ENCODE measurements at regions not wholly inside any gene's neighbourhood (a gene's known extent, or its start where the extent isn't known, plus 50 kb on each side); places are given as distances from the start of the nearest gene placed in this dataset.

- no peak for DNase-seq
Measured at GRCh38 chr1:106022312-106022902, 1034.1 kb upstream of the PRMT6 start.

- no peak for DNase-seq
Measured at GRCh38 chr1:106027871-106028270, 1028.6 kb upstream of the PRMT6 start.

GRCh38 chr1:106037526-106037925 lies 1018.9 kb upstream of the PRMT6 start:
- no peak for DNase-seq

- no peak for DNase-seq
Measured at GRCh38 chr1:106038260-106038659, 1018.2 kb upstream of the PRMT6 start.

DNA sequence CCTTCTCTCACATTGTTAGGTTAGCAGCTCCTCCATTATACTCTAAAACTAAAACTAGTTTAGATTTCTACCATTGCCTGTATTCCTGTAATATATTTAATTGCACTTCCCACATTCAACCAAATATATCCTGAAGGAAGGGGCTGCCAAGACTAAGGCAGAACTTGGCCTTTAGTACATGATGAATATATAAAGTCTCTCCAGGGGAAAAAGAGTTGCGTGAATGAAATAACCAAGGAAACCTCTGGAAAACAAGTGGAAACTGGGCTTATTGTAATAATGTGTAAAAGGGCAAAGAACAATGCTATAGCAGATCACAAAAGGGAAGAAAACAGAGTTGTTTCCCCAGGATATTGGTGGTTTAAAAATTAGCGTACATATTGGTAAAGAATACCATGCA lies 1012.5 kb upstream of the PRMT6 start:
- DNase-seq: no peak

- no peak for DNase-seq
Measured at GRCh38 chr1:106047210-106047609, 1009.3 kb upstream of the PRMT6 start.

DNA sequence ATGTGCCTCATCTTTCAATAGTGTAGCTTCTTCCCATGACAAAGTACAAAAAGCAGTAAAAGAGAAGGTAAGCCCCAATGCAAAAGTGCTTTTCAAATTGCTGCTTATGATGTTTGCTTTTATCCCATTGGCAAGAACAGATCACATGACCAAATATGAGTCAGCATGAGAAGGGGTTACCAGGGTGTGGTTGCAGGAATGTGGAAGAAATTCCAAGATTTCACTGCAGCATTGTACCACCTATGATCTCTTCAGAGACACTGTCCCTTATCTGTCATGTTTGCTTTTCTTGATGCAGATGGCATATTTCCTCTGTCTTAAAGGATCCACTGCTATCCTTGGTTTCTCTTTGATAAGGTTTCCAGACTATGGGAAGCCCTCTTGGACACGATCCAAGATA lies 1006.9 kb upstream of the PRMT6 start:
- no peak for DNase-seq

GRCh38 chr1:106055855-106056254 lies 1000.6 kb upstream of the PRMT6 start:
- DNase-seq: no peak

DNA sequence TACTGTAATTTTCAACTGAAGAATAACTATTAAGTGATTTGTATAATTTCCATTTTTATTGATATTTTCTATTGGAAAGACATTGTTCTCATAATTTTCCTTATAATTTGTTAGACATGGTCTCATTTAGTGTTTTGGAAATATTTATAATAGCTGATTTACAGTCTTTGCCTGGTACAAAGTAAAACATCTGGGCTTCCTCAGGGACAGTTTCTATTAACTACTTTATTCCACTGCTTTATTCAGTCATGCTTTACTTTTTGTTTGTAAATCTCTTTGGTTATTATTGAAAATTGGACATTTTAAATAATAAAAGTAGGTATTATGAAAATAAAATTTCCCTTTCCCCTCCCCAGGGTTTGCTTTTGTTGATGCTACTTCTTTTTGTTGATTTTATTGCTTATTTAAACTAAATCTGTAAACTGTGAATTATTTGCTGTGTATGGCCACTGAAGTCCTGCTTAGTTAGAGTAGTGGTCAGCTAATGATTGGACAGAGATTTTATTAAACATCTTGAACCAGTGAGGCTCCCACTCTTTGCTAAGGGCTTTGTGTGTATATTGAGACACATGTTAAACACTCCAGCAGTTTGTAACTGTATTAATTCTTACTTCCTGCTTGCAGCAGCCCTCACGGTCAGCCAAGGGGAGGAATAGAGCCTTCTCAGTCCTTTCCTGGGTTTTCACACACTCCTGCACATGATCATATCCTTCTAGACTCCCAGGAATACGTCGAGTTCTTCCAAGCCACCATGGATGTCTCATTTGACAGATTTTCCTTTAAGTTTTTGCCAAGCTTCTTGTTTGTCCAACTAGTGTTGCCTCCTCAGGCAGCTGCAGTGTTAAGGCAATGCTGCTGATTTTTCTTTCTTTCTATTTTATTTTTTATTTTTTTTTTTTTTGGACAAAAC lies 994.6 kb upstream of the PRMT6 start:
- no peak for DNase-seq

GRCh38 chr1:106063510-106063909 lies 993.0 kb upstream of the PRMT6 start:
- DNase-seq: no peak

DNA sequence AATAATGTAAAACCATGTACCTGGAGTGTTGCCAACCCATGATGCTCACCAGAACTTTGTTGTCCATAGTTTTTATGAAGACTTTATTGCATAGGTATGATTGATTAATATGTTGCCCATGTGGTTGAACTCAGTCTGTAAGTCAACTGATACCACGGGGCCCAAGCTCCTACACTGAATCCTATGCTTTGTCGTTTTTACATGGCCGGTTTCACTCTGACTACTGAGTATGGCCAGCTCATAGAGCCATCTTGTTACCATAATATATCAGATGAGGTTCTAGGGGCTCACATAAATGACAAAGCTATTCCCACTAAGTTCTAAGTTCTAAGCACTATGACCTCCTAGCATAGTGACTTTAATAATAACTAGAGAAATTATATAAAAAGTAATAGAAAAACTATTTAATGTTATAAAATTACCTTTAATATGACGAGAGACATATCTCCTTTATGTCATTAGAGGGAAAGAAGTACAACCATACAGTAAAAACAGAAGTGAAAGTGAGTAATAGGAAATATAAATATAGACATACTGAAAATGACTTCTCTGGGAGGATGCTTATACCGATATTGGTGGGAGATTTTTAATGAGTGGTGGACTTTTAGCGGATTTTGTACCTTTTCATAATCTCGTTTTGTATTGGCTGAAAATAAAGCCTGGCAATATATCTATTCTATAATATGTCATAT lies 983.4 kb upstream of the PRMT6 start:
- DNase-seq: no peak

DNA sequence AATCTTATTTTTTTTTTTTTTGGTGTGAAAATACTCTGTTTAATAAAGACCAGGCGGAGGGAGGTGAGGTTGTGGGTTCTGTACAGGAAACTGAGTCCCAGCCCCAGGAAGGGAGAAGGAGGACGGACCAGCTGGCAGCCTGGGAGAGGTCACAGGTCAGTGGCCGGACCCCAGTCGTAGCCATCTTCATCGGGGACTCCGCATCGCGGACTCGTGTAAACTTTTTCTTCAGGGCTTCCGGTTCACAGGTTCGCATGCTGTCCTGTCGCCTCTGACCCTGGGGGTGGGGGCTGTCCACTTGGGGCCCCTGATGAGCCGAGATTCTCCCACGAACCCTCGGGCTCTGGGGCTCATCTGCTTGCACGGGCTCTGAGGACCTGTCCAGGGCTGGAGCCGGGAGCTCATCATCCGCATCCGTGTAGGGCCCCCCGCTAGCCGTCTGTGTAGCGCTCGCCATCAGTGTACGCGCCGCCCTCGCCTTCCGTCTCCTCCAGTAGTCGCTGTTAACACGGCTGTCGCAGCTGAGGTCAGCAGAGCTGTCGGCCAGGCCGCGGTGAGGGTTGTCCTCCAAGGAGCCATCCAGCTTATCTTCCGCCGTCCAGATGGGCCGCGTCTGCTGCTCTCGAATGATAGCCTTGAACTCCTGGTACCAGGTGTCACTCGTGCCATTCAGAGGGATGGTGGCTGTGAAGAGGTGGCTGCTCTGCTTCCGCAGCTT lies 975.7 kb upstream of the PRMT6 start:
- DNase-seq: no peak

DNA sequence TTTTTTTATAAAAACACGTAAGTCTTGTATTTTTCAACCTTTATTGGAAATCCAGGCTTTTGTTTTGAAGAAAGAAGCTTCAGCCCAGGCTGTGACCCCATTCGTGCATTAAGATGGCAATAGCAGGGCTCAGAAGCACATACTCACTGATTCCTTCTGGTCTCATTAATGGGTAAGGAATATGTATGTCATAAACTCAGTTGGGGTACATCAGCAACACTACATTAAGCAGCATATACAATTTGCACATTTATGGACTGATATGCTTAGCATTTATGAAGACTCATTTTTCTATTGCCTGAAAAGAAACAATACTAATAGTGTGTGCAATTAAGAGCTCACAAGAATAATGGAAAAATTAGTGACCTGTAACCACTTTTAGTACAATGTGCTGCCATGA lies 945.4 kb upstream of the PRMT6 start:
- DNase-seq: no peak

DNA sequence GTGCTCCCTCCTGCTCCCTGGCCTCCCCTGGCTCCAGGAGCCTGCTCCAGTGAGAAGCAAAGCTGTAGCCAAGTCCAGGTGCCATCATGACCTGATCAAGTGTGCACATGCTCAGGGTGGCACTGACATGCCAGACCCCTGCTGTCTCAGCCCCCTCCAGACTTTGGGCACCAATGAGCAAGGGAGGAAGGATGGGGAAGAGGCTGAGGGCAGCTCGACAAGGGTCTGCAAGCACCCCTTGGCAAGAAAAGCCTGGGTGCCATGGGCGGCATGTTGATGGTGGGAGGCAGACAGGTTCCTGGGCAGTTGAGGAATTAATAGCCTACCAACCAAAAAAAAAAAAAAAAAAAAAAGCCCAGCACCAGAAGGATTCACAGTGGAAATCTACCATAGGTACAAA lies 942.6 kb upstream of the PRMT6 start:
- DNase-seq: no peak

- no peak for DNase-seq
Measured at GRCh38 chr1:106120789-106121188, 935.7 kb upstream of the PRMT6 start.

GRCh38 chr1:106121728-106122127 lies 934.7 kb upstream of the PRMT6 start:
- no peak for DNase-seq

GRCh38 chr1:106134561-106134960 lies 921.9 kb upstream of the PRMT6 start:
- no peak for DNase-seq

- no peak for DNase-seq
Measured at GRCh38 chr1:106173101-106173500, 883.4 kb upstream of the PRMT6 start.

DNA sequence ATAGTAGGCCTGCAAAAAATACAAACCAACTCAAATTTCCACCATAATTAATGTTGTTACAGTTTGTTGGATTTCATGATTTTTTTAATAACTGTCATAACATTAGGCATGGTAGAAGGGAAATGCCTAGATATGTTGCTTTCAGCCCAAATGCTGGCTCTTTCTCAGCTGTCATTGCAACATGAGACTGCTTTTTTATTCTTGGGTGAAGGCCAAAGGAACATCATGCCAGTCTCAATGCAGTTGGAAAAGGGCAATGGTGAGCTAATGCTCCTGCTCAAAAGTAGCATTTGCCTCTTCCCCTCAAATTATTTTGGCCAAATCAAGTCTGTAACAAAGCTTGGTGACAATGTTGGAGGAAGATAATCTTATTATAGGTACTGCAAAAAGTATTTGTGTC lies 877.7 kb upstream of the PRMT6 start:
- no peak for DNase-seq

- no peak for DNase-seq
Measured at GRCh38 chr1:106181866-106182265, 874.6 kb upstream of the PRMT6 start.

GRCh38 chr1:106185089-106185488 lies 871.4 kb upstream of the PRMT6 start:
- DNase-seq: no peak

DNA sequence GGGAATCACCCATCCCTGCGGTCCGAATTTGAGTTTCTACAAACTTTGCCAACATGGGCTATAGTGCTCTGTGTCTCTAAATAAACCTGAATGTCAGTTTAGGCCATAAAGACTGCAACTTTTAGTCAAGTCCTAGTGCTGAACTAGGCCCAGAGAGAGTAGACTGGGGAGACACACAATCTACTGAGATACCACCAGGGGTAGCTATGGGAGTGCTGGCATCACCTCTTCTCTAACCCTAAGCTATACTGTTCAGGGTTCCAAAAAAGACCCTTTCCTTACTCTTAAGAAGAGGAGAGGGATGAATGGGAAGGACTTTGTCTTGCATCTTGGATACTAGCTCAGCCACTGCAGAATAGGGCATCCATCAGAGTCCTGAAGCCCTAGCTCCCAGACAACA lies 866.7 kb upstream of the PRMT6 start:
- DNase-seq: no peak

DNA sequence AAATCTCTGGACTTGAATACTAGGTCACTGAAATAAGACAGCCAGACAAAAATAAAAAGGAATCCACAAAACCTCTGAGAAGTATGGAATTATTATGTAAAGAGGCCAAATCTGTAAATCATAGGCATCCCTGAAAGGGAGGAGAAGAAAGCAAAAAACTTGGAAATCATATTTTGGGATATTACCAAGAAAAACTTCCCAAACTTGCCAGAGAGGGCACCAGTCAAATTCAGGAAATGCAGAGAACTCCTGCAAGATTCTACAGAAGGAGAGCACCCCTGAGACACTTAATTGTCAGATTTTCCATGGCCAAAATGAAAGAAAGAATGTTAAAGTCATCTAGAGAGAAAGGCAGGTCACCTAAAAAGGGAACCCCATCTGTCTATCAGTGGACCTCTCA lies 862.3 kb upstream of the PRMT6 start:
- no peak for DNase-seq

All from NCI-H526 treated with DMSO at 0.1 percent for 48 hours (cell line).